SK-N-SH (cell line): ENCODE measurements at regions not wholly inside any gene's neighbourhood (a gene's known extent, or its start where the extent isn't known, plus 50 kb on each side); places are given as distances from the start of the nearest gene placed in this dataset.

Experiments
- CTCF ChIA-PET: fragments of 300-600, 350-600 bp; formaldehyde crosslinking; extraction: SDS; loops from one replicate; lab custom pipeline; 2021; lab: Yijun Ruan, JAX
- POLR2A ChIA-PET: fragments of 350-600 bp; sonication (Branson Sonifier 250); formaldehyde crosslinking; extraction: SDS; loops from one replicate; lab custom pipeline; 2020; ENCODE audit warnings: antibody characterized with exemption, inconsistent platforms; lab: Yijun Ruan, JAX
- DNase-seq: peaks from one replicate; pipeline ENCODE4 v3.0.0; 2012
- H2AFZ ChIP-seq: fragments of 200-600 bp; sonication (generic); 2 replicates; pipeline ENCODE4 v1.8.1; 2016; ENCODE audit warnings: antibody characterized with exemption, mild to moderate bottlenecking, low read depth
- H3F3A ChIP-seq: fragments of 200-600 bp; sonication (generic); replicated peaks from 2 replicates; pipeline ENCODE3; 2016; ENCODE audit warnings: antibody characterized with exemption, mild to moderate bottlenecking; ENCODE audit not compliant: insufficient read depth
- H3K27ac ChIP-seq, 2 experiments: fragments of 200-500 bp in 1 of 2; fragments of 200-600 bp in 1 of 2; sonication (Bioruptor generic) in 1 of 2; sonication (generic), shearing (Covaris generic) in 1 of 2; 2 replicates each; pipeline versions ENCODE4 v1.5.1 to v1.6.1; 2014 to 2016; ENCODE audit warnings: low read depth in 2 of 2, inconsistent platforms in 1 of 2, low read length in 1 of 2, mild to moderate bottlenecking in 1 of 2, mixed read lengths in 1 of 2
- H3K27me3 ChIP-seq: fragments of 200-600 bp; sonication (generic), shearing (Covaris generic); 2 replicates; pipeline ENCODE4 v1.6.1; 2016; ENCODE audit warnings: mixed run types; ENCODE audit not compliant: insufficient read depth
- H3K36me3 ChIP-seq, 2 experiments: fragments of 200-500 bp in 1 of 2; fragments of 200-600 bp in 1 of 2; sonication (Bioruptor generic) in 1 of 2; sonication (generic) in 1 of 2; replicated peaks in 1 of 2; 2 replicates each; pipeline versions ENCODE3 to v1.5.1; 2014 to 2016; ENCODE audit warnings: low read length in 1 of 2, mild to moderate bottlenecking in 1 of 2; ENCODE audit not compliant: insufficient read depth in 2 of 2, control insufficient read depth in 1 of 2
- H3K4me1 ChIP-seq, 2 experiments: fragments of 200-500 bp in 1 of 2; fragments of 200-600 bp in 1 of 2; sonication (Bioruptor generic) in 1 of 2; sonication (generic), shearing (Covaris generic) in 1 of 2; 2 replicates each; pipeline versions ENCODE4 v1.5.1 to v1.6.1; 2014 to 2016; ENCODE audit warnings: low read depth in 1 of 2, low read length in 1 of 2, mixed run types in 1 of 2; ENCODE audit not compliant: insufficient read depth in 2 of 2, control insufficient read depth in 1 of 2
- H3K4me2 ChIP-seq: fragments of 200-600 bp; sonication (generic), shearing (Covaris generic); 2 replicates; pipeline ENCODE4 v1.6.1; 2017; ENCODE audit warnings: mixed run types
- H3K4me3 ChIP-seq, 2 experiments: fragments of 200-500 bp in 1 of 2; fragments of 200-600 bp in 1 of 2; sonication (Bioruptor generic) in 1 of 2; sonication (generic), shearing (Covaris generic) in 1 of 2; 2 replicates each; pipeline versions ENCODE4 v1.5.1 to v1.8.1; 2014 to 2016; ENCODE audit warnings: low read depth in 2 of 2, inconsistent platforms in 1 of 2, low read length in 1 of 2, mild to moderate bottlenecking in 1 of 2, mixed read lengths in 1 of 2, moderate library complexity in 1 of 2
- H3K79me2 ChIP-seq: fragments of 200-600 bp; sonication (generic); 2 replicates; pipeline ENCODE4 v1.8.1; 2017; ENCODE audit warnings: mild to moderate bottlenecking; ENCODE audit not compliant: insufficient read depth
- H3K9ac ChIP-seq: fragments of 200-600 bp; sonication (generic); 2 replicates; pipeline ENCODE4 v1.6.1; 2017; ENCODE audit warnings: mixed run types
- H3K9me2 ChIP-seq: fragments of 200-600 bp; sonication (generic); 2 replicates; pipeline ENCODE4 v1.6.1; 2017; ENCODE audit warnings: mixed run types
- H3K9me3 ChIP-seq: fragments of 200-600 bp; sonication (generic); 2 replicates; pipeline ENCODE4 v1.6.1; 2017; ENCODE audit warnings: mixed run types, mild to moderate bottlenecking, moderate library complexity
- H4K20me1 ChIP-seq: fragments of 200-600 bp; sonication (generic); 2 replicates; pipeline ENCODE4 v1.6.1; 2017; ENCODE audit warnings: mild to moderate bottlenecking, mixed run types; ENCODE audit not compliant: insufficient read depth
- ELF1 ChIP-seq: IDR thresholded peaks from 2 replicates; pipeline ENCODE4 v1.4.0; 2012
- EP300 ChIP-seq, 2 experiments: IDR thresholded peaks; 2 replicates each; pipeline versions ENCODE4 v1.4.0 to v1.6.1; 2012; ENCODE audit warnings: borderline replicate concordance in 1 of 2, low read depth in 1 of 2, low read length in 1 of 2
- FOXJ3 ChIP-seq: sonication (generic); formaldehyde crosslinking; IDR thresholded peaks from 2 replicates; pipeline ENCODE4 v1.5.1; 2020; ENCODE audit warnings: mild to moderate bottlenecking, missing genetic modification reagents
- FOXM1 ChIP-seq: IDR thresholded peaks from 2 replicates; pipeline ENCODE4 v1.4.0; 2012; ENCODE audit warnings: low read depth, mild to moderate bottlenecking
- GATA2 ChIP-seq: sonication (generic); formaldehyde crosslinking; IDR thresholded peaks from 2 replicates; pipeline ENCODE4 v1.5.0; 2020; ENCODE audit warnings: mild to moderate bottlenecking, missing genetic modification reagents
- JUND ChIP-seq: IDR thresholded peaks from 2 replicates; pipeline ENCODE4 v1.4.0; 2012
- MEF2A ChIP-seq: IDR thresholded peaks from 2 replicates; pipeline ENCODE4 v1.4.0; 2012; ENCODE audit warnings: low read depth, borderline replicate concordance
- NRF1 ChIP-seq: IDR thresholded peaks from 2 replicates; pipeline ENCODE4 v1.6.1; 2012; ENCODE audit warnings: low read depth, mild to moderate bottlenecking, low read length
- POLR2AphosphoS5 ChIP-seq: IDR thresholded peaks from 2 replicates; pipeline ENCODE4 v1.6.1; 2012; ENCODE audit warnings: low read depth, low read length
- RCOR1 ChIP-seq: fragments of 150-350 bp; IDR thresholded peaks from 2 replicates; pipeline ENCODE4 v1.6.1; 2017; ENCODE audit warnings: antibody characterized with exemption, low read length
- RFX5 ChIP-seq: IDR thresholded peaks from 2 replicates; pipeline ENCODE4 v1.6.1; 2012; ENCODE audit warnings: mild to moderate bottlenecking, improper control_type of control experiment, low read length
- RXRA ChIP-seq: IDR thresholded peaks from 2 replicates; pipeline ENCODE4 v1.4.0; 2012; ENCODE audit warnings: low read depth, mild to moderate bottlenecking, borderline replicate concordance
- SIN3A ChIP-seq: IDR thresholded peaks from 2 replicates; pipeline ENCODE4 v1.6.1; 2012; ENCODE audit warnings: low read depth, mild to moderate bottlenecking, low read length, moderate library complexity, borderline replicate concordance
- SMC3 ChIP-seq: IDR thresholded peaks from 2 replicates; pipeline ENCODE4 v1.6.1; 2012; ENCODE audit warnings: low read depth, low read length, improper control_type of control experiment
- TEAD4 ChIP-seq: IDR thresholded peaks from 2 replicates; pipeline ENCODE4 v1.4.0; 2012; ENCODE audit warnings: mild to moderate bottlenecking, borderline replicate concordance; ENCODE audit not compliant: insufficient read depth
- USF1 ChIP-seq: IDR thresholded peaks from 2 replicates; pipeline ENCODE4 v1.4.0; 2012; ENCODE audit warnings: low read depth, borderline replicate concordance
- YY1 ChIP-seq: IDR thresholded peaks from 2 replicates; pipeline ENCODE4 v1.4.0; 2012; ENCODE audit warnings: low read depth, mild to moderate bottlenecking
- whole genome bisulfite sequencing: methylation state at CpG from one replicate; pipeline ENCODE4 v1.1.6; 2017; ENCODE audit warnings: low lambda C conversion rate; 5-methylcytosine and 5-hydroxymethylcytosine counted together
- TF ChIP-seq, protein P1 (sequence below): fragments of 200-600 bp; sonication (generic); IDR thresholded peaks from 2 replicates; pipeline ENCODE4 v1.6.1; 2017; ENCODE audit warnings: antibody characterized with exemption, mild to moderate bottlenecking, moderate library complexity
- TF ChIP-seq, protein P2 (sequence below): fragments of 150-350 bp; IDR thresholded peaks from 2 replicates; pipeline ENCODE4 v1.6.1; 2016; ENCODE audit warnings: mild to moderate bottlenecking, low read depth, low read length

GRCh38 chr2:117273009-117273671 is 541.4 kb upstream of the DDX18 start:
- POLR2A ChIA-PET = no interaction called here
- DNase-seq = no peak

GRCh38 chr2:117293012-117293411 is 521.5 kb upstream of the DDX18 start:
- H3K27me3 ChIP-seq = no peaks in the 10 kb centered on the region
- WGBS = 43% methylated on average over 1 of the region's 1 CpG
- TF ChIP-seq RFX5 (no peak), JUND (no peak), TEAD4 (no peak), FOXM1 (no peak), EP300 (IDR thresholded peaks at IDR 0.05; ENCODE audit: borderline replicate concordance in 1 of 2, low read depth in 1 of 2, low read length in 1 of 2) (no peak), GATA2 (CRISPR knock-in tag) (no peak)
- TF ChIP-seq, protein P1, sequence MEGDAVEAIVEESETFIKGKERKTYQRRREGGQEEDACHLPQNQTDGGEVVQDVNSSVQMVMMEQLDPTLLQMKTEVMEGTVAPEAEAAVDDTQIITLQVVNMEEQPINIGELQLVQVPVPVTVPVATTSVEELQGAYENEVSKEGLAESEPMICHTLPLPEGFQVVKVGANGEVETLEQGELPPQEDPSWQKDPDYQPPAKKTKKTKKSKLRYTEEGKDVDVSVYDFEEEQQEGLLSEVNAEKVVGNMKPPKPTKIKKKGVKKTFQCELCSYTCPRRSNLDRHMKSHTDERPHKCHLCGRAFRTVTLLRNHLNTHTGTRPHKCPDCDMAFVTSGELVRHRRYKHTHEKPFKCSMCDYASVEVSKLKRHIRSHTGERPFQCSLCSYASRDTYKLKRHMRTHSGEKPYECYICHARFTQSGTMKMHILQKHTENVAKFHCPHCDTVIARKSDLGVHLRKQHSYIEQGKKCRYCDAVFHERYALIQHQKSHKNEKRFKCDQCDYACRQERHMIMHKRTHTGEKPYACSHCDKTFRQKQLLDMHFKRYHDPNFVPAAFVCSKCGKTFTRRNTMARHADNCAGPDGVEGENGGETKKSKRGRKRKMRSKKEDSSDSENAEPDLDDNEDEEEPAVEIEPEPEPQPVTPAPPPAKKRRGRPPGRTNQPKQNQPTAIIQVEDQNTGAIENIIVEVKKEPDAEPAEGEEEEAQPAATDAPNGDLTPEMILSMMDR = no peak
- TF ChIP-seq, protein P2, sequence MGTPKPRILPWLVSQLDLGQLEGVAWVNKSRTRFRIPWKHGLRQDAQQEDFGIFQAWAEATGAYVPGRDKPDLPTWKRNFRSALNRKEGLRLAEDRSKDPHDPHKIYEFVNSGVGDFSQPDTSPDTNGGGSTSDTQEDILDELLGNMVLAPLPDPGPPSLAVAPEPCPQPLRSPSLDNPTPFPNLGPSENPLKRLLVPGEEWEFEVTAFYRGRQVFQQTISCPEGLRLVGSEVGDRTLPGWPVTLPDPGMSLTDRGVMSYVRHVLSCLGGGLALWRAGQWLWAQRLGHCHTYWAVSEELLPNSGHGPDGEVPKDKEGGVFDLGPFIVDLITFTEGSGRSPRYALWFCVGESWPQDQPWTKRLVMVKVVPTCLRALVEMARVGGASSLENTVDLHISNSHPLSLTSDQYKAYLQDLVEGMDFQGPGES = no peak
- CTCF ChIA-PET = interaction anchor here (1.0 kb wide), 1 partner anchor 30 kb away, joined by 3 read pairs; no protein-coding TSS in a partner anchor
- H3K4me3 ChIP-seq = no peak overlapping the region
- H3K27ac ChIP-seq = no peak overlapping the region
- POLR2A ChIA-PET = no interaction called here
- H2AFZ ChIP-seq = no peak overlapping the region
- no peaks in the 10 kb centered on the region for H3K9me2 ChIP-seq
- H3K36me3 ChIP-seq = no peaks in the 10 kb centered on the region
- no peaks in the 10 kb centered on the region for H4K20me1 ChIP-seq
- H3K79me2 ChIP-seq = no peaks in the 10 kb centered on the region
- H3K4me1 ChIP-seq = no peaks in the 10 kb centered on the region
- H3K9ac ChIP-seq = no peak overlapping the region
- no peak for DNase-seq
- peaks cover 4% of the 10 kb centered on the region; the same call in 1 of the 2 replicates for H3K9me3 ChIP-seq
- H3F3A ChIP-seq = no peaks in the 10 kb centered on the region
- H3K4me2 ChIP-seq = no peak overlapping the region

More at GRCh38 chr2:117273009-117273671, 541.4 kb upstream of the DDX18 start:
- CTCF ChIA-PET = no interaction called here
- Histone ChIP-seq H3K9me3 (peaks cover 21% of the 10 kb centered on the region; the same call in 1 of the 2 replicates), H3K4me2 (no peak overlapping the region), H3K27me3 (no peaks in the 10 kb centered on the region), H2AFZ (no peak overlapping the region), H3K4me1 (no peaks in the 10 kb centered on the region; a peak in 2 of 4 replicates), H3K4me3 (no peak overlapping the region), H3F3A (no peaks in the 10 kb centered on the region), H4K20me1 (no peaks in the 10 kb centered on the region), H3K27ac (no peak overlapping the region), H3K79me2 (no peaks in the 10 kb centered on the region), H3K36me3 (no peaks in the 10 kb centered on the region), H3K9me2 (no peaks in the 10 kb centered on the region), H3K9ac (no peak overlapping the region)
- 30% methylated on average over 6 of the region's 6 CpGs for WGBS
- TF ChIP-seq USF1 (no peak), YY1 (no peak), RCOR1 (no peak), JUND (no peak), RXRA (no peak), MEF2A (no peak), SIN3A (no peak), SMC3 (no peak), NRF1 (no peak), FOXJ3 (CRISPR knock-in tag) (no peak), POLR2AphosphoS5 (no peak), ELF1 (no peak)
- TF ChIP-seq, protein P1 = no peak
- TF ChIP-seq, protein P2 = no peak
